Endothelial cell of umbilical vein (primary cell): ENCODE measurements at regions not wholly inside any gene's neighbourhood (a gene's known extent, or its start where the extent isn't known, plus 50 kb on each side); places are given as distances from the start of the nearest gene placed in this dataset.

Source experiments
- BruUV-seq: library from RNA; stranded (reverse); fragments of 400-500 nt; replicated peaks from 2 replicates; lab custom pipeline; 2021; lab: Mats Ljungman, UMichigan
- CTCF ChIA-PET: fragments of 300-600, 350-600 bp; sonication (Branson Sonifier 250); formaldehyde crosslinking; loops from one replicate; lab custom pipeline; 2021; ENCODE audit warnings: antibody characterized with exemption, inconsistent platforms; lab: Charles Lee
- POLR2A ChIA-PET: fragments of 300-600, 350-600 bp; sonication (Branson Sonifier 250); formaldehyde crosslinking; loops from one replicate; lab custom pipeline; 2021; ENCODE audit warnings: antibody characterized with exemption, inconsistent platforms; lab: Charles Lee
- DNase-seq: peaks from one replicate; pipeline ENCODE4 v3.0.0-alpha.2; 2011; ENCODE audit warnings: low read depth, low spot score
- FAIRE-seq: peaks from 2 replicates; lab custom pipeline; 2011; peaks lifted over from hg19 to GRCh38; lab: Jason Lieb, UNC
- H2AFZ ChIP-seq: 2 replicates; pipeline ENCODE4 v1.6.0; 2012; ENCODE audit warnings: low read depth, low read length, control low read depth, inconsistent platforms
- H3K27ac ChIP-seq: 2 replicates; pipeline ENCODE4 v1.5.1; 2011; ENCODE audit warnings: low read depth, mild to moderate bottlenecking, control low read depth, low read length, moderate library complexity; ENCODE audit not compliant: insufficient read depth
- H3K27me3 ChIP-seq, 2 experiments: 2 replicates each; pipeline versions ENCODE4 v1.6.0 to v1.6.1; 2011; ENCODE audit warnings: low read length in 2 of 2, mixed read lengths in 1 of 2; ENCODE audit not compliant: control insufficient read depth in 2 of 2, insufficient read depth in 2 of 2
- H3K36me3 ChIP-seq, 2 experiments: 2 replicates in 1 of 2; 3 replicates in 1 of 2; pipeline ENCODE4 v1.5.1; 2011; ENCODE audit warnings: low read length in 2 of 2, mild to moderate bottlenecking in 1 of 2, moderate library complexity in 1 of 2; ENCODE audit not compliant: control insufficient read depth in 2 of 2, insufficient read depth in 2 of 2; ENCODE audit errors: extremely low read depth in 1 of 2
- H3K4me1 ChIP-seq: 3 replicates; pipeline ENCODE4 v1.5.1; 2011; ENCODE audit warnings: mild to moderate bottlenecking, low read length; ENCODE audit not compliant: control insufficient read depth, insufficient read depth; ENCODE audit errors: extremely low read depth
- H3K4me2 ChIP-seq: 2 replicates; pipeline ENCODE4 v1.6.1; 2011; ENCODE audit warnings: low read length, control low read depth, mixed read lengths; ENCODE audit not compliant: insufficient read depth
- H3K4me3 ChIP-seq, 3 experiments: fragments of 200-600 bp in 1 of 3; sonication (generic), shearing (Covaris generic) in 1 of 3; replicated peaks in 1 of 3; 2 replicates each; pipeline ENCODE4 v1.5.1; 2011 to 2016; ENCODE audit warnings: control low read depth in 3 of 3, low read length in 3 of 3, mild to moderate bottlenecking in 2 of 3, inconsistent platforms in 1 of 3, low read depth in 1 of 3, moderate library complexity in 1 of 3; ENCODE audit not compliant: insufficient read depth in 1 of 3
- H3K79me2 ChIP-seq: 2 replicates; pipeline ENCODE4 v1.6.0; 2012; ENCODE audit warnings: low read length, inconsistent platforms; ENCODE audit not compliant: control insufficient read depth, insufficient read depth
- H3K9ac ChIP-seq: replicated peaks from 2 replicates; pipeline ENCODE3; 2011; ENCODE audit warnings: low read length, control low read depth; ENCODE audit not compliant: insufficient read depth; ENCODE audit errors: extremely low read depth
- H3K9me1 ChIP-seq: replicated peaks from 3 replicates; pipeline ENCODE4 v1.6.0; 2011; ENCODE audit warnings: mild to moderate bottlenecking, low read length; ENCODE audit not compliant: control insufficient read depth, insufficient read depth; ENCODE audit errors: extremely low read depth
- H3K9me3 ChIP-seq: replicated peaks from 2 replicates; pipeline ENCODE4 v1.5.1; 2012; ENCODE audit warnings: low read length, inconsistent platforms; ENCODE audit not compliant: control insufficient read depth, insufficient read depth
- H4K20me1 ChIP-seq: replicated peaks from 2 replicates; pipeline ENCODE3; 2011; ENCODE audit warnings: mild to moderate bottlenecking, low read length; ENCODE audit not compliant: control insufficient read depth, insufficient read depth; ENCODE audit errors: extremely low read depth
- EZH2 ChIP-seq: IDR thresholded peaks from 2 replicates; pipeline ENCODE4 v1.6.1; 2012; ENCODE audit warnings: borderline replicate concordance, low read depth, mild to moderate bottlenecking, moderate library complexity, low read length, inconsistent platforms; ENCODE audit not compliant: severe bottlenecking
- FOS ChIP-seq: IDR thresholded peaks from 2 replicates; pipeline ENCODE4 v1.6.1; 2011; ENCODE audit warnings: mild to moderate bottlenecking, low read length, moderate library complexity, borderline replicate concordance; ENCODE audit not compliant: insufficient read depth
- GATA2 ChIP-seq: IDR thresholded peaks from 2 replicates; pipeline ENCODE4 v1.7.0; 2011; ENCODE audit warnings: low read depth, mild to moderate bottlenecking, moderate library complexity, mixed read lengths, low read length; ENCODE audit not compliant: insufficient read length, insufficient read depth
- JUN ChIP-seq: IDR thresholded peaks from 2 replicates; pipeline ENCODE4 v1.6.1; 2011; ENCODE audit warnings: borderline replicate concordance, low read depth; ENCODE audit not compliant: insufficient read length, insufficient read depth
- MYC ChIP-seq: IDR thresholded peaks from one replicate; pipeline ENCODE4 v1.6.1; 2011; ENCODE audit warnings: mild to moderate bottlenecking, low read depth, low read length
- POLR2A ChIP-seq: IDR thresholded peaks from 2 replicates; pipeline ENCODE4 v1.6.1; 2012; ENCODE audit warnings: low read depth, mild to moderate bottlenecking, control low read depth, low read length
- POLR2AphosphoS5 ChIP-seq: IDR thresholded peaks from 2 replicates; pipeline ENCODE4 v1.6.1; 2012; ENCODE audit warnings: low read depth, mild to moderate bottlenecking, control low read depth, low read length, moderate library complexity; ENCODE audit not compliant: insufficient read depth
- dilution Hi-C: fragments of 300-500 bp; cut with MboI; formaldehyde crosslinking; loops from one replicate; pipeline ENCODE4 v1.15.0; 2019; ENCODE audit warnings: low sequenced_read_pairs; ENCODE audit not compliant: extremely low pct_ligation_motif_present
- intact Hi-C: fragments of 100-400 bp; cut with micrococcal nuclease; formaldehyde crosslinking; loops from one replicate; pipeline ENCODE4 v1.10.0; 2022
- TF ChIP-seq, protein P1 (sequence below): IDR thresholded peaks from 2 replicates; pipeline ENCODE4 v1.6.1; 2011; ENCODE audit not compliant: insufficient read depth, insufficient read length
- TF ChIP-seq, protein P2 (sequence below), 2 donors: IDR thresholded peaks; 1 replicate in 1 of 2; 2 replicates in 1 of 2; pipeline ENCODE4 v1.5.1; 2011; ENCODE audit warnings: low read length in 2 of 2, mild to moderate bottlenecking in 2 of 2, moderate library complexity in 2 of 2, control low read depth in 1 of 2, inconsistent platforms in 1 of 2, low read depth in 1 of 2; ENCODE audit not compliant: insufficient read depth in 1 of 2; ENCODE audit errors: extremely low read depth in 1 of 2

DNA sequence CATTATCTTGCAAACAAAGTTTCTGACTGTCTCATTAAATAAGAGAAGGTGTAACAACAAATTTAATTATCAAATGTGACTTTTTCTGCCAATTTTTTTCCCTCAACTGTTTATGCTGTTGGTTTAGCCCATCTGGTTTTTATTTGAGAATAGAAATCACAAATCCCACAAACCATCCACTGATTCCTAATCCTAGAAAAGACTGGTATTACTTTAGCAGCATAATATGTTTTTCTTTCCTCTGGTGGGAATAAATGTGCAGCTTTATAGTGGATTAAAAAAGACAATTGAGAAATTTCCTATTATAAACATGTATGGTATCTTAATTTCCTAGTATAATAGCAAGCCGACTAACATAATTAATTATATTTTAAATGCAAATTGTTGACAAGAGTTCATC, 257.9 kb upstream of the FOXN3 start:
- no peaks in the 10 kb centered on the region for H3K36me3 ChIP-seq
- no peaks in the 10 kb centered on the region for H3K4me1 ChIP-seq
- H3K9me1 ChIP-seq: no peaks in the 10 kb centered on the region
- no peaks in the 10 kb centered on the region for H4K20me1 ChIP-seq
- H3K4me3 ChIP-seq: no peak overlapping the region
- intact Hi-C loops (no loop called here), dilution Hi-C loops (no loop called here)
- no peak overlapping the region for H3K9ac ChIP-seq
- H3K4me2 ChIP-seq: no peak overlapping the region
- POLR2A ChIA-PET: no interaction called here
- H3K9me3 ChIP-seq: no peaks in the 10 kb centered on the region
- no peaks in the 10 kb centered on the region for H3K27me3 ChIP-seq
- no peak for FAIRE-seq
- no TSS peak for BruUV-seq
- H3K79me2 ChIP-seq: no peaks in the 10 kb centered on the region
- no peak overlapping the region for H3K27ac ChIP-seq
- CTCF ChIA-PET: no interaction called here
- no peak overlapping the region for H2AFZ ChIP-seq
- TF ChIP-seq, protein P1, sequence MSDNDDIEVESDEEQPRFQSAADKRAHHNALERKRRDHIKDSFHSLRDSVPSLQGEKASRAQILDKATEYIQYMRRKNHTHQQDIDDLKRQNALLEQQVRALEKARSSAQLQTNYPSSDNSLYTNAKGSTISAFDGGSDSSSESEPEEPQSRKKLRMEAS: no peak
- TF ChIP-seq JUN (no peak), MYC (no peak), FOS (no peak), POLR2A (no peak), POLR2AphosphoS5 (no peak), EZH2 (no peak), GATA2 (no peak)
- TF ChIP-seq, protein P2, sequence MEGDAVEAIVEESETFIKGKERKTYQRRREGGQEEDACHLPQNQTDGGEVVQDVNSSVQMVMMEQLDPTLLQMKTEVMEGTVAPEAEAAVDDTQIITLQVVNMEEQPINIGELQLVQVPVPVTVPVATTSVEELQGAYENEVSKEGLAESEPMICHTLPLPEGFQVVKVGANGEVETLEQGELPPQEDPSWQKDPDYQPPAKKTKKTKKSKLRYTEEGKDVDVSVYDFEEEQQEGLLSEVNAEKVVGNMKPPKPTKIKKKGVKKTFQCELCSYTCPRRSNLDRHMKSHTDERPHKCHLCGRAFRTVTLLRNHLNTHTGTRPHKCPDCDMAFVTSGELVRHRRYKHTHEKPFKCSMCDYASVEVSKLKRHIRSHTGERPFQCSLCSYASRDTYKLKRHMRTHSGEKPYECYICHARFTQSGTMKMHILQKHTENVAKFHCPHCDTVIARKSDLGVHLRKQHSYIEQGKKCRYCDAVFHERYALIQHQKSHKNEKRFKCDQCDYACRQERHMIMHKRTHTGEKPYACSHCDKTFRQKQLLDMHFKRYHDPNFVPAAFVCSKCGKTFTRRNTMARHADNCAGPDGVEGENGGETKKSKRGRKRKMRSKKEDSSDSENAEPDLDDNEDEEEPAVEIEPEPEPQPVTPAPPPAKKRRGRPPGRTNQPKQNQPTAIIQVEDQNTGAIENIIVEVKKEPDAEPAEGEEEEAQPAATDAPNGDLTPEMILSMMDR (IDR thresholded peaks at IDR 0.05; ENCODE audit: extremely low read depth in 1 of 2, insufficient read depth in 1 of 2, low read depth in 1 of 2, low read length in 2 of 2): no peak
- DNase-seq: no peak
